A673 (cell line): ENCODE measurements at regions not wholly inside any gene's neighbourhood (a gene's known extent, or its start where the extent isn't known, plus 50 kb on each side); places are given as distances from the start of the nearest gene placed in this dataset.

Experiments
- CTCF ChIP-seq: fragments of 300-800, 200-600 bp; sonication (generic); conservative IDR thresholded peaks from 2 replicates; pipeline ENCODE4 v1.5.1; 2017; ENCODE audit warnings: low read depth, mild to moderate bottlenecking, antibody characterized with exemption, low read length, moderate library complexity, mixed read lengths
- EZH2 ChIP-seq: fragments of 200-600 bp; sonication (generic); IDR thresholded peaks from 2 replicates; pipeline ENCODE4 v1.6.1; 2017; ENCODE audit warnings: borderline replicate concordance, low read depth, mild to moderate bottlenecking, mixed read lengths, antibody characterized with exemption, low read length; ENCODE audit not compliant: poor library complexity, severe bottlenecking

- no peak for TF ChIP-seq CTCF
- no peak for TF ChIP-seq EZH2
Observed at GRCh38 chrX:5695971-5696370, 532.7 kb downstream of the NLGN4X start.
